ENCODE measurements at regions not wholly inside any gene's neighbourhood (a gene's known extent, or its start where the extent isn't known, plus 50 kb on each side); places are given as distances from the start of the nearest gene placed in this dataset.

- TF ChIP-seq BCLAF1 (IDR thresholded peaks at IDR 0.05; ENCODE audit: borderline replicate concordance in 1 of 2, control insufficient read depth in 1 of 2, low read depth in 2 of 2, low read length in 1 of 2) (no peak), ZNF224 (CRISPR knock-in tag; IDR thresholded peaks at IDR 0.05) (no peak), NR4A1 (CRISPR knock-in tag; IDR thresholded peaks at IDR 0.05) (no peak), NR4A1 (tag; IDR thresholded peaks at IDR 0.05) (no peak)
These were observed 176.1 kb upstream of the DLGAP1 start (continued) for GRCh38 chr18:4631239-4631638.

DNA sequence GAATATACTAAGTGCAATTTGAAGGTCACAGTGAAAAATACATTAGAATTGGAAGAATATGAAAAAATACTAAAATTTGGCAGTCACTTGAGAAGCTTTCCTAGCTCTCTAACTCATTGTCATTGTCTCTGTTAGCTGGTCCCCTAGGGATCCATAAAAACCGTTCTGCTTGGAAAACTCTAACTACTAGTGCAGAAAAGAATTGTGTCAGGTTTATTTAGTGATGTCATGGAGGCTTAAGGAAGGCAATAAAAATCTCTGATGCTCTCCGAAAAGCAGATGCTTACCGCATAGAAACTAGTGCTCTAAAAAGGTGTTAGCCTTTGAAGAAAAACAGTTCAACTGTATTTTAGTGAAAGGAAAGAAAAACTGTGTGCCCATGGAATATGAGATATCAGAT is 150.1 kb upstream of the DLGAP1 start:
- H3K9me3 ChIP-seq (replicated peaks; ENCODE audit: control insufficient read depth, insufficient read depth, low read depth, low read length) = no peaks in the 10 kb centered on the region
- TF ChIP-seq ATF3 (IDR thresholded peaks at IDR 0.05) (no peak), ATF3 (CRISPR knock-in tag; conservative IDR thresholded peaks at IDR 0.05) (no peak), ETV1 (tag; conservative IDR thresholded peaks at IDR 0.05; ENCODE audit: low read depth) (no peak)
- TF ChIP-seq, protein P1, sequence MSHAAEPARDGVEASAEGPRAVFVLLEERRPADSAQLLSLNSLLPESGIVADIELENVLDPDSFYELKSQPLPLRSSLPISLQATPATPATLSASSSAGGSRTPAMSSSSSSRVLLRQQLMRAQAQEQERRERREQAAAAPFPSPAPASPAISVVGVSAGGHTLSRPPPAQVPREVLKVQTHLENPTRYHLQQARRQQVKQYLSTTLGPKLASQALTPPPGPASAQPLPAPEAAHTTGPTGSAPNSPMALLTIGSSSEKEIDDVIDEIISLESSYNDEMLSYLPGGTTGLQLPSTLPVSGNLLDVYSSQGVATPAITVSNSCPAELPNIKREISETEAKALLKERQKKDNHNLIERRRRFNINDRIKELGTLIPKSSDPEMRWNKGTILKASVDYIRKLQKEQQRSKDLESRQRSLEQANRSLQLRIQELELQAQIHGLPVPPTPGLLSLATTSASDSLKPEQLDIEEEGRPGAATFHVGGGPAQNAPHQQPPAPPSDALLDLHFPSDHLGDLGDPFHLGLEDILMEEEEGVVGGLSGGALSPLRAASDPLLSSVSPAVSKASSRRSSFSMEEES (CRISPR knock-in tag; IDR thresholded peaks at IDR 0.05) = no peak

More for the DNA sequence above, 150.1 kb upstream of the DLGAP1 start:
- ATAC-seq (no peak), DNase-seq (ENCODE audit: extremely low read depth in 1 of 4, low spot score in 3 of 4) (no peak), FAIRE-seq (no peak)
- ChIA-PET CTCF (ENCODE audit: low intra/inter-chr PET ratio) (no interaction called here), POLR2A (no interaction called here)
- Histone ChIP-seq H3K4me2 (ENCODE audit: insufficient read depth, low read length) (no peak overlapping the region), H3K9me1 (ENCODE audit: control insufficient read depth, insufficient read depth, low read length) (no peaks in the 10 kb centered on the region), H3K27me3 (ENCODE audit: control insufficient read depth in 2 of 2, insufficient read depth in 2 of 2, low read length in 2 of 2) (no peaks in the 10 kb centered on the region), H3K4me3 (no peak overlapping the region), H3K36me3 (ENCODE audit: control insufficient read depth, insufficient read depth, low read length) (no peaks in the 10 kb centered on the region), H3K27ac (ENCODE audit: extremely low read depth, low read depth, low read length) (no peak overlapping the region), H2AFZ (ENCODE audit: low read depth, low read length) (no peak overlapping the region), H4K20me1 (replicated peaks; ENCODE audit: control insufficient read depth, insufficient read depth, low read length) (no peaks in the 10 kb centered on the region), H3K79me2 (ENCODE audit: control insufficient read depth, insufficient read depth, low read length) (no peaks in the 10 kb centered on the region), H3K9ac (ENCODE audit: insufficient read depth in 1 of 2, low read depth in 2 of 2, low read length in 2 of 2) (no peak overlapping the region), H3K4me1 (replicated peaks in 1 of 2; ENCODE audit: control insufficient read depth in 2 of 2, insufficient read depth in 2 of 2, low read length in 2 of 2) (no peaks in the 10 kb centered on the region)
- BruUV-seq (replicated peaks) = no TSS peak
- in situ Hi-C loops (cut with MboI) = no loop called here
- WGBS (ENCODE audit: insufficient coverage, low coverage, missing lambda C conversion rate) = 0% methylated on average over 3 of the region's 3 CpGs
- intact Hi-C loops (cut with micrococcal nuclease) = loop anchor here (10.0 kb wide), 1 partner anchor 50 kb away; no protein-coding TSS in a partner anchor
